IPS-15b (cell line): ENCODE measurements at regions not wholly inside any gene's neighbourhood (a gene's known extent, or its start where the extent isn't known, plus 50 kb on each side); places are given as distances from the start of the nearest gene placed in this dataset.

Experiments
- H3K27me3 ChIP-seq: one replicate; pipeline ENCODE4 v1.6.1; 2013; ENCODE audit warnings: low read length; ENCODE audit not compliant: control insufficient read depth, insufficient read depth
- H3K36me3 ChIP-seq: one replicate; pipeline ENCODE4 v1.6.1; 2013; ENCODE audit warnings: low read length; ENCODE audit not compliant: control insufficient read depth, insufficient read depth
- H3K4me1 ChIP-seq: one replicate; pipeline ENCODE4 v1.6.1; 2013; ENCODE audit warnings: mild to moderate bottlenecking, low read length; ENCODE audit not compliant: control insufficient read depth, insufficient read depth
- H3K4me3 ChIP-seq: one replicate; pipeline ENCODE4 v1.5.1; 2013; ENCODE audit warnings: low read depth, low read length
- H3K9ac ChIP-seq: one replicate; pipeline ENCODE4 v1.6.1; 2013; ENCODE audit warnings: low read depth, mild to moderate bottlenecking, low read length
- H3K9me3 ChIP-seq: one replicate; pipeline ENCODE4 v1.6.1; 2013; ENCODE audit warnings: mild to moderate bottlenecking, low read length; ENCODE audit not compliant: control insufficient read depth, insufficient read depth

DNA sequence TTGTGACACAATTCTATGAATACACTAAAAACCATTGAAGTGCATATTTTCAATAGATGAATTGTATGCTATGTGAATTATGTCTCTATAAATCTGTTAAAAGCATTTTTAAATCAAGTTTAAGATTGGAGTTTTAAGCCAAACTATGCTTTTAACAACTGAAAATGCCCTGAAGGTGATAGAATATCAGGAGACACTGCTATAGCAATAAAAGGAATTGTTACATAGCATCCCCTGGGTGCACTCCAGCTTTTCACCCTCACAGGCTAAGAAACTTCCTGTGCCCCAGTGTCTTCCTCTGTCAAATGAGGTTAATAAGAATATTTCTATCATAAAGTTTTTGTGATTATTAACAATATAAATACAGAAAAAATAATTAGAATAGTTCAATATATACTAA, 472.7 kb upstream of the TMPO start:
- H3K27me3 ChIP-seq, result no peaks in the 10 kb centered on the region
- no peak overlapping the region for H3K4me3 ChIP-seq
- no peaks in the 10 kb centered on the region for H3K4me1 ChIP-seq
- H3K9me3 ChIP-seq, result peaks cover 2% of the 10 kb centered on the region
- no peaks in the 10 kb centered on the region for H3K36me3 ChIP-seq
- H3K9ac ChIP-seq, result no peak overlapping the region

GRCh38 chr12:98045395-98045794, 470.0 kb upstream of the TMPO start:
- Histone ChIP-seq H3K4me1 (no peaks in the 10 kb centered on the region), H3K9ac (no peak overlapping the region), H3K36me3 (no peaks in the 10 kb centered on the region), H3K9me3 (no peaks in the 10 kb centered on the region), H3K27me3 (no peaks in the 10 kb centered on the region), H3K4me3 (no peak overlapping the region)

- H3K4me3 ChIP-seq, result no peak overlapping the region
- H3K4me1 ChIP-seq, result no peaks in the 10 kb centered on the region
- no peak overlapping the region for H3K9ac ChIP-seq
- H3K9me3 ChIP-seq, result no peaks in the 10 kb centered on the region
- H3K36me3 ChIP-seq, result no peaks in the 10 kb centered on the region
- no peaks in the 10 kb centered on the region for H3K27me3 ChIP-seq
Observed at GRCh38 chr12:98048326-98048725, 467.1 kb upstream of the TMPO start.

- Histone ChIP-seq H3K36me3 (no peaks in the 10 kb centered on the region), H3K9ac (no peak overlapping the region), H3K4me1 (no peaks in the 10 kb centered on the region), H3K27me3 (no peaks in the 10 kb centered on the region), H3K4me3 (no peak overlapping the region), H3K9me3 (no peaks in the 10 kb centered on the region)
Observed at GRCh38 chr12:98053202-98053601, 462.2 kb upstream of the TMPO start.

DNA sequence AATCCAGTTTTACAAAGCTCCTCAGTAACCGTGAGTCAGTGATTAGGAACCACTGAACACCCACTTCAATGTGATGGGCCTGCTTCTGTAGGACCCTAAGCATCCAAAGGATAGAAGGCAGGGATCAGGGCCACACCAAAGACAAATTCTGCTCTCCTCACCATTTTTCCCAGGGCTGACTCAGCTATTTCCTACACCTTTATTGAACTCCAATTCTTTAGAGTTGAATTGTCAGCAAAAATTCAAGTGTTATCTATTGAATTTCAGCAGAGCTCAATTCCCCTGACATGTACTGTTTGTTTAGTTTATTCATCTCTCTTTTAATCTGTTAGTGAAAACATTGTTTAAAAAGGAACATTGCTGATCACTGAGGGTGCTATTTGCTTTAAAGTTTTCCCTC, 457.7 kb upstream of the TMPO start:
- no peak overlapping the region for H3K4me3 ChIP-seq
- no peaks in the 10 kb centered on the region for H3K36me3 ChIP-seq
- H3K9ac ChIP-seq, result no peak overlapping the region
- no peaks in the 10 kb centered on the region for H3K27me3 ChIP-seq
- H3K9me3 ChIP-seq, result no peaks in the 10 kb centered on the region
- no peaks in the 10 kb centered on the region for H3K4me1 ChIP-seq

- Histone ChIP-seq H3K9me3 (no peaks in the 10 kb centered on the region), H3K4me3 (no peak overlapping the region), H3K4me1 (no peaks in the 10 kb centered on the region), H3K9ac (no peak overlapping the region), H3K27me3 (no peaks in the 10 kb centered on the region), H3K36me3 (no peaks in the 10 kb centered on the region)
Observed at GRCh38 chr12:98058213-98058612, 457.2 kb upstream of the TMPO start.

GRCh38 chr12:98058838-98059237, 456.6 kb upstream of the TMPO start:
- no peaks in the 10 kb centered on the region for H3K4me1 ChIP-seq

GRCh38 chr12:98059659-98060343, 455.6 kb upstream of the TMPO start:
- no peak overlapping the region for H3K9ac ChIP-seq
- no peaks in the 10 kb centered on the region for H3K27me3 ChIP-seq
- H3K4me1 ChIP-seq, result no peaks in the 10 kb centered on the region
- H3K4me3 ChIP-seq, result no peak overlapping the region
- H3K9me3 ChIP-seq, result no peaks in the 10 kb centered on the region
- no peaks in the 10 kb centered on the region for H3K36me3 ChIP-seq

More at GRCh38 chr12:98058838-98059237, 456.6 kb upstream of the TMPO start:
- Histone ChIP-seq H3K9ac (no peak overlapping the region), H3K9me3 (no peaks in the 10 kb centered on the region), H3K4me3 (no peak overlapping the region), H3K27me3 (no peaks in the 10 kb centered on the region), H3K36me3 (no peaks in the 10 kb centered on the region)

- no peaks in the 10 kb centered on the region for H3K4me1 ChIP-seq
- no peak overlapping the region for H3K4me3 ChIP-seq
- no peak overlapping the region for H3K9ac ChIP-seq
- H3K9me3 ChIP-seq, result no peaks in the 10 kb centered on the region
- no peaks in the 10 kb centered on the region for H3K36me3 ChIP-seq
- no peaks in the 10 kb centered on the region for H3K27me3 ChIP-seq
Observed at GRCh38 chr12:98060411-98060810, 455.0 kb upstream of the TMPO start.

- H3K36me3 ChIP-seq, result no peaks in the 10 kb centered on the region
- H3K9ac ChIP-seq, result no peak overlapping the region
- H3K27me3 ChIP-seq, result no peaks in the 10 kb centered on the region
- no peak overlapping the region for H3K4me3 ChIP-seq
- H3K9me3 ChIP-seq, result no peaks in the 10 kb centered on the region
- H3K4me1 ChIP-seq, result no peaks in the 10 kb centered on the region
Observed at GRCh38 chr12:98062464-98063245, 452.7 kb upstream of the TMPO start.

DNA sequence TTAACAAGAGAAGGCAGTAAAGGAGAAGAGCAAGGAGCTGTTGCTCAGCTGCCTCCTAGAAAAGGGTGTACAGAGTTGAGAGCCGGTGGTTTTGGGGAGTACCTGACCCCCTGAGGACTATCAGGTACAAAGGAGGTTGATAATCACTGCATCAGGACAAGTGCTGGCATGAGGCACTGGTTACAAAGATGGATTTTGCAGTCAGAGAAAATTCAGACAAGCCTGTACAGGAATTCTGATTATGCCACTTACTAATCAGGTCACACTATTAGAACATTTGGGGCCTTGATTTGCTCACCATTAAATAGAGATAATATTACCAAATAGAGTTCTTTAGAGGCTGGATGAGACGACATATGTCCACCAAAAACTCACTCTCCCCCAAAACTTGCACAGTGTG, 450.9 kb upstream of the TMPO start:
- H3K27me3 ChIP-seq, result no peaks in the 10 kb centered on the region
- H3K36me3 ChIP-seq, result no peaks in the 10 kb centered on the region
- no peak overlapping the region for H3K4me3 ChIP-seq
- no peak overlapping the region for H3K9ac ChIP-seq
- no peaks in the 10 kb centered on the region for H3K9me3 ChIP-seq
- no peaks in the 10 kb centered on the region for H3K4me1 ChIP-seq

GRCh38 chr12:98067795-98068194, 447.6 kb upstream of the TMPO start:
- Histone ChIP-seq H3K9ac (no peak overlapping the region), H3K9me3 (no peaks in the 10 kb centered on the region), H3K4me1 (no peaks in the 10 kb centered on the region), H3K4me3 (no peak overlapping the region), H3K36me3 (no peaks in the 10 kb centered on the region), H3K27me3 (no peaks in the 10 kb centered on the region)
